ENCODE measurements at regions not wholly inside any gene's neighbourhood (a gene's known extent, or its start where the extent isn't known, plus 50 kb on each side); places are given as distances from the start of the nearest gene placed in this dataset.
"Not testable (repeated sequence)": the region's sequence is repeated elsewhere in the genome, so short reads cannot be mapped to it uniquely, and the experiment has no call there.

DNA sequence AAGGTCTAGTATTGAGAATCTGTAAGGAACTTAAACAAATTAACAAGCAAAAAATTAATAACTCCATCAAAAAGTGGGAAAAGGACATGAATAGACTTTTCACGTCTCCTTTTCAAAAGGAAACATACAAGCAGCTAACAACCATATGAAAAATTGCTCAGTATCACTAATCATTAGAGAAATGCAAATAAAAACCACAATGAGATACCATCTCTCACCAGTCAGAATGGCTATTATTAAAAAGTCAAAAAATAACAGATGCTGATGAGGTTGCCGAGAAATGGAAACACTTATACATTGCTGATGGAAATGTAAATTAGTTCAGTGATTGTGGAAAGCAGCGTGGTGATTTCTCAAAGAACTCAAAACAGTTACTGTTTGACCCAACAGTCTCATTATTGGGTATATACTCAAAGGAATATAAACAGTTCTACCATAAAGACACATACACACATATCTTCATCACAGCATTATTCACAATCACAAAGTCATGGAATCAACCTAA is 410.4 kb upstream of the SMIM31 start:
- no peak for DNase-seq

DNA sequence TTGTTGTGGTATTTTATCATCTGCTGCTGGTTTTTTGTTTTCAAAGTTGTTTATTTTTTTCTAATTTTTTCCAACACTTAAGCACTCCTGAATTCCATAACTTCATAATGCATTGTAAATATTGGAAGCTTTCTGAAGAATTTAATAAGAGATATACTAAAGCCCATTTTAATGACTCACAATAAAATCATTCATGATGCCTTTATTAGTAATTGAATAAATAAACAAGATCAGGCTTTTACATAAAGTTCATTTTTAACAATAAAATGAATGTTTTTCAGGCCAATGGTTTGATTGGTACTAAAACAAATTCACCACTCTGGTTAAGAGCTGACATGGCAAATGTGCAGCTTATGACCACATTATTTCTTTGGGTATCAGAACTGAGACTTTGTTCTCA is 408.2 kb upstream of the SMIM31 start:
- DNase-seq = no peak

DNA sequence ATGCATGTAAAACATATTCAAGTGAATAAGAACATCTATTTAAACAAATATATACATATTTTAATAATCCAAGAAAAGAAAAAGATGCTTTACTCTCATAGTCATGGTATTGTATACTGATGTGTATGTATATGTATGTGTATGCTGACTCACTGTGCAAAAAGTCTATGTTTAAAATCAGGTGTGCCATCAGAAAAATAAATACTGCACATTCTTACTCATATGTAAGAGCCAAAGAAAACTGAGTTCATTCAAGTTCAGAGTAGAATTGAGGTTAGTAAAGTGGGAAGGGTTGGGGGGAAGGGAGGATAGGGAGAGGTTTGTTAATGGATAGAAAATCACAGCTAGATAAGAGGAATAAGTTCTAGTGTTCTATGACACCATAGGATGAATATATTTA is 403.9 kb upstream of the SMIM31 start:
- DNase-seq = no peak

DNA sequence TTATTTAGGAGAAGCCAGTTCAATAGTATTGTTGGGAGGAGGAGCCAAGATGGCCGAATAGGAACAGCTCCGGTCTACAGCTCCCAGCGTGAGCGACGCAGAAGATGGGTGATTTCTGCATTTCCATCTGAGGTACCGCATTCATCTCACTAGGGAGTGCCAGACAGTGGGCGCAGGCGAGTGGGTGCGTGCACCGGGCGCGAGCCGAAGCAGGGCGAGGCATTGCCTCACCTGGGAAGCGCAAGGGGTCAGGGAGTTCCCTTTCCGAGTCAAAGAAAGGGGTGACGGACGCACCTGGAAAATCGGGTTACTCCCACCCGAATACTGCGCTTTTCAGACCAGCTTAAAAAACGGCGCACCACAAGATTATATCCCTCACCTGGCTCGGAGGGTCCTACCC is 403.2 kb upstream of the SMIM31 start:
- not testable (repeated sequence) for DNase-seq

DNA sequence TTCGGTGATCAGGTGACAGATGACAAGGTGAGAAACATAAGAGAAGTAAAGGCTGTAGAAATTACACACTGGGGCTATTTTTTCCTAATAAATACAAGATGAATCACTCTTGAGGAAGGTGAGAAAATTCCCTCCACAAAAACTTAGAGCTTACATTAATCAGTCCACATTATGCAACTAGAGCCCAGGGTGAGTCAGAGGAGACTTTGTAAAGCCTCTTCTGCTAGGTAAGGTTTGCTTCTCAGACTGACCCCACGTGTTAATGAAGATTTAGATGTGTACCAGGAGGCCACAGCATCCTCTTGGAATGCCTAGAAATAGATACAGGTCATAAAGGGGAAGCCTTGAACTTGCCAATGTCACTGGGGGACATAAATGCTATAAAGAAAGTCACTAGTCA is 396.0 kb upstream of the SMIM31 start:
- DNase-seq = no peak

DNA sequence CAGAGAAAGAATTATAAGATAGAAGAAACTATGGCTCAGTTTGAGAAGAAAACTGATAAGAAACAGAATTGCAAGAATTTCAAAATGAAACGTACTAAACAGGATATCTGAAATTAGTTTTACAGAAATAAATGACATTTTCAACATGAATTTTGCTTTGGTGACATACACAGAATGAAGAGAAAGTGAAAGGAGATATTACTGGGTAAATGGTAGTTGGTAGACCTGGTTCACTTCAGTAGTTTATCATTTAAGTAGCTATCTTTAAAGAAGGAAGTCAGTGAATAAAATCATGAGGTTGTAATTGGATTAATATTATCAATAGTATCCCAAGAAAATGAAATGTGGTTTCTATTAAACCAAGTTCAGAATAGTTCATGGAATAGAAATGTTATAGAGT is 395.5 kb upstream of the SMIM31 start:
- DNase-seq = no peak

DNA sequence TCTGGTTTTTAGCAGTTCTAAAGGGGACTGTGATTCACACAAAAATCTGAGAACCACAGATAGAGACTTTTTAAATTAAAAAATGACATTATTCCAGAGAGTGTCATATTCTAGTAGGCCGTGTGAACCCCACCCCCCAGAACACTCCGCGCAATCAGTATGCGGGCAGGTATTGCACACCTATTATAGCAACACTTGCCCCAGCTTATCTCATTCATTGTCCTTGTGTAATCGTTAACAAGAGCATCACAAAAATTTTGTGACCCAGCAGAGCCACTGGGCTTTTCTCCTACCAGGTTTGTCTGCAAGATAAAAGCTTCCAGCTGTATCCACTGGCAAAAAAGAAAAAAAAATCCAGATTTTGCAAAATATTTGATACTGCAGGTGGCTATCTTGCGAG is 394.1 kb upstream of the SMIM31 start:
- DNase-seq = no peak

DNA sequence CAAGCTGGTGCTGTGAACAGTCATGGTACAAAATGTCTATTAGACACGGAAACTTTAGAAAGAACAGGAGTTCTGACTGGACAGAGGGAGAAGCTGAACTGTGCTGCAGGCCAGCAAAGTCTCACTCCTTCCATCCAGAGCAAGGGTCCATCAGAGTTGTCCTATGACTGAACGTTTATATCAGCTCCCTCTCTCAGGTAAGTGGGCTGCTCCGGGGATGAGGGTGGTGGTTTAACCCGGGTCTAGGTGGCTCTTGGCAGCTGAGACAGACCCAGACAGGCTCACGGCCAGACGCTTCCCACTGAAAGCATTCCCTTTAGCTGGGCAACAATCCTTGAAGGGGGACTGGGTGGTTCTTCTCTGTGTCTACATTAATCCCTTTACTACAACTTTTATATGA is 385.0 kb upstream of the SMIM31 start:
- DNase-seq = no peak

DNA sequence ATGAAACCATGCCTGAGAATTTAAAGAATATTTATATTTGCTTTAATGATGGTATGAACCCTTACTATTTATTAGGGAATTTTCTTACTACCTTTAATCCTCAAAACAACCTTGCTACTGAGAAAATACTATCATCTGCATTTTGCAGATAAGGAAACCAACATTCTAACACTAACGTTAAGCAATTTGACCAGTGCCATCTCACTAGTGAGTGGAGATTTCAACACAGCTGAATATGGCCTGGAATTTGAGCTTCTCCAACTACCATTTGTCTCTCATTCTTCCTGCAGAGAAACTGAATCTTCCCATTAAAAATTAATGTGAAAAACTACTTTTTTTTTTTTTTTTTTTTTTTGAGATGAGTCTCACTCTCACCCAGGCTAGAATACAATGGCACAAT is 380.9 kb upstream of the SMIM31 start:
- no peak for DNase-seq

DNA sequence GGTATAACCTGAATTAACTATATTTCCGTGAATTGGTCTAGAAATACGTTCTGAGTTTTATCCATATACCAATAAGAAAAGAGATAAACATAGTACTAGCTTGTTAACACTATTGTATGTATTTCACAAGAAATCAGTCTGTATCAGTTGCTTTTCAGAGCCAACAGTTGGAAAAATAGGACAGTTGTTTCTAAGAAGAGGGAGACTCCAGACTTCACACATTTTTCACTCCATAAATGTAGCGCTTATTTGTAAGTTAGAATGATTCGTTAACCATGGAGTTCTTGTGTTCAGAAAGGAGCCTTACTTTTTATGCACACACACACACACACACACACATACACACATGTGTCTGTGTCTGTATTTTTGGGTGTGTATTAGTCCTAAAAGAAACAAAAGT is 376.7 kb upstream of the SMIM31 start:
- DNase-seq = no peak

DNA sequence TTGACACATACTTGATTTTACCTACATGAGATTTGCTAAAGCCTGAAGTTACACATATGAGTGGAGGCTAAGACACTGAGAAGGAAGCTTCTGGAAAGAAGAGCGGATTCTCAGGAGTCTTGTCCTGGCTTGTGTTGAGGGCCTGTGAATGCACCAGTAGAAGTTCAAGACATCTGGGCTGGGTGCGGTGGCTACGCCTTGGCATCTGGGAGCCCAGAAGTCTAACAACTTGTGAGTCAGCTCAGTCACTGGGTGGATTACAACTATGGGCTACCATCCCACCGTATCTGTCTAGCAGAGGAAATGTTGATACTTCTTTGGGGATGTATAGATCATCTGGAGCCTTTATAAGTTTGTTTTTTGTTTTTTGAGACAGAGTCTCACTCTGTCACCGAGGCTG is 375.6 kb upstream of the SMIM31 start:
- no peak for DNase-seq

DNA sequence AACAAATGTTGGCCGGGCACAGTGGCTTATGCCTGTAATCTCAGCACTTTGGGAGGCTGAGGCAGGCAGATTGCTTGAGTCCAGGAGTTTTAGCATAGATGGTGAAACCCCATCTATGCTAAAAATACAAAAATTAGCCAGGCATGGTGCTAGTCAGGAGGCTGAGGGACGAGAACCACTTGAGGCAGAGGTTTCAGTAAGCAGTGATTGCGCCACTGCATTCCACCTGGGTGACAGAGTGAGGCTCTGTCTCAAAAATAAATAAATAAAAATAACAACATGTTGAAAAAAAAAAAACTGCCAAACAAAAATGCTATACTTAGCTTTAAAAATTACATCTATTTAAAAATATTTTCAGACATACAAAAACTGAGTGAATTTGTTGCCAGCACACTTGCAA is 374.2 kb upstream of the SMIM31 start:
- DNase-seq = no peak

DNA sequence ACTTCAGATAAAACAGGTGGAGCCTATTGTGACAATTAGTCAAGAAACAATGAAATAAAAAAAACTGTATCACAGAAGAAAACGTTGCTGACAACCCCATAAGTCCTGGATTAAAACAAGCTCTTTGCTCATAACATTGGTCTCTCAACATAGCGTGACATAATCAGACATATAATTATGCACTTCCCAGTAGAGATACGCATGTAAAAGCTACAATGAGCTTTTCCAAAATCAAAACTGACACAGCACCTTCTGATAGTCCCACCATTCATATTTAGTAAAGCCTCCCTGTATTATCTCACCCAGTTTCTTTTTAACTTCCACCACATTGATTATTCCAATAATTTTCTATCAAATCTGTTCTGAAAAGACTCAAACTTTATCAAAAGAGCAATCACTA is 372.1 kb upstream of the SMIM31 start:
- DNase-seq = no peak

DNA sequence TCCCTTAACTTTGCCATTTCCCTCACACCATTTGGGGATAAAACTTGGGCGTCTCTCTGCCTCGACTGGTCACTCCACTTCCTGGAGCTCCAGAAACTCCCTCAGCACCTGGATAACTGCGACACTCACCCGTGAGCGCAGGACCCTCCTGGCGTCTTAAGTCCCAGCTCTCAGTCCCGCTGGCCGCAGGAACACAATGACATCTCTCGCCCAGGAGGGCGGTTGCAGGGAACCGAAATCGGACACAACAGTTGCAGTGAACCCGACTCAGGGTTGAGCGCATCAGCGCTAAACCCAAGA is 370.9 kb upstream of the SMIM31 start:
- DNase-seq = no peak

DNA sequence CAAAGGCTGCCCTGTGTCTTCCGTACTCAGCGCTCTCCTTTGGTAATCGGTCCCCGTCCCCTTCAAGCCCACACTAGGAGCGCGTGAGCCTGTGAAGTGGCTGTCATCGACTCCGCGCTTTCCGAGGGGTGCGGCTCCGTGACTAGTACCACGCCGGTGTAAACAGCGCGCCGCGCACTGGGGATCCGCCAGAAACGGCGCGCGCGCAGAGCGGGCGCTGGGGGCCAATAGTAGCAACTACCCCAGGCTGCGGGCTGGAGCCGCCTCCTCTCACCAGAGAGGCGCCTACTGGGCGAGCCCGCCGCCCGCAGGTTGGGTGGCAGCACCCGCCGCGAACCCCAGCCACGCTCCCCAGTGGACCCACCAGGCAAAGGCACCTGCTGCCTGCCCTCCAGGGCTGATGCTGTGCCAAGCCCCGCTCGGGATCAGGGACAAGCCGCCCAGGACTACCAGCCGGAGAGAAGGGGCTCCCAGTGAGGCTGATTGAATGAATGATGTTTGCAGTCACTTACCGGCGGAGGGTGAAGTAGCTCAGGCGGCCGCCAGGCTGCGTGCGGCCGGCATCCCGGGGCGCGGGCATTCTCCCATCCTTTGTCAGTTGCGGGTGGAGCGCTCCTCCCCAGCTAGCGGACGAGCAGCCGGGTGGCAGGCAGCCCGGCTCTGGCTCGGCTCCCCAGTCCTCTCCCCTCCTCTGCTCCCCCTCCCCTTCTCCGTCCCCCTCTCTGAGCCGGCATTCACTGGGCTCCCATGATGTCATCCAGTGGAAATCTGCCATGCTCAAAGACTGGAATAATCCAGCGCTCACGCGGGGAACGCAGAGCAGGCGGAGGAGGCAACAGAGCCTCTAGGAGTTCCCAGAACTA is 370.3 kb upstream of the SMIM31 start:
- DNase-seq = no peak

DNA sequence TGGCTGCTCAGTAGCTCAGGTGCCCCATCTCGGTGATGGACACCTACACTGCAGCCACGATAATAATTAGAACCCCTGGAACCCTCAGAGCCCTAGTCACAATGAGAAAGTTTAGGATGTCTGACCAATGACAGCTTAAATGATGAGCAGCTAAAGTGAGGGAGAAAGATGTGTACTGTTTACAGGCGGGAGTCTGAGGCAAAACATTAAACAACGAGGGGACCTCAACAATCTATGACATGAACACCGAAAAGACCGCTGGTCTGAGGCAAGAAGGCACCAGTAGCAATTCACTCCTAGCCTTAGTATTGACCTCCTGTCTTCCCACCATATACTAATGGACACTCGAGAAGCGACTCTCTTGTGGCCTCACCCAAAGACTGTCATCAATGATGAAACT is 369.5 kb upstream of the SMIM31 start:
- no peak for DNase-seq

DNA sequence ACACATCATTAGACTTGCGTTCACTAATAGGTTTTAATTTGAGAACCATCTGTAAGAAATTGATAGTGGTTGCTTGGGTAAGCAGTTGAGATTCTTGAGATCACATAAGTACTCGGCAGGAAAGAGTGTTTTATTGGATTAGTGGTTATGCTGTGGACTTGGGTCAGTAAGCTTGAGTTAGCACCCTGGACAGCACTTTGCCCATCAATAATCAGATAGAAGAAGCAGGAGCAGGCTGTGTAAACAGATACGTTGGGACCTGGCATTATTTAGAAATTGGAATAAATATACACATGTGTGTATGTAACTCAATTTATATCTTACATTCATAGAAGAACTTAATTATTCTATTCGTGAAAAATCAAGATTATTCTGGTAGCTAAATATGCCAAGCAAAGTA is 357.5 kb upstream of the SMIM31 start:
- DNase-seq = no peak

DNA sequence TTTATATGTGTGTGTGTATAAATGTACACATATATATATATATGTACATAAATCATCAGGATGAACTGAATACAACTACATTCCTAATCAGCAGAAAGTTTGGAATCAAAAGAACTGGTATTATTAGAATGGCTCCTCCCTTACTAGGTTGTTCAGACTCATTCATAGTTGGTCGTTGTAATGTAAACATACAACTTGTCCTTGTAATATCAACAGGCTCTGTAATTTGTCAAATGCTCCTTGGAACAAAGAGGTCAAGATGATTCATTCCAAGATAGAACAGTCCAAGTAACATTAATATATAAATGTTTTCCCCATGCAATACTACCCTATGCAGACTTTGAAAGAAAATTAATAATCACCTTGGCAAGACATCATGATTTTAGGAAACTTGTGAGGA is 351.4 kb upstream of the SMIM31 start:
- no peak for DNase-seq

DNA sequence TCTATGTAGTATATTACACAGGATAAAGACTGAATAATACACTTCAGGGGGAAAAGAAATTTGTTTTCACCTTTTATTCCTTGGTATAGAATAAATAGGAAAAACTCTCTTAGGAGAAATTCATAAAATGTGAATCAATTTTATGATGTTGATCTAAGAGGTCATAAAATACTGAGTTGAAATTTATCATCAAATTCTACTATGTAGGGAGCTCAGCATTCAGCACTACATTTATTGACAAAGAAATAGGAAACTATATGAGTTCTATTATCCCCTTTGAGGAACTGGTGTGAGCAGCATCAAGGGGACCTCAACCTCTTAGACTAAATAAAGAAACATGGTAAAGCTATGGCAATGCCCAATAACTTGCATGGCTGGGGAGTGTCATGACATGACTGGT is 348.2 kb upstream of the SMIM31 start:
- no peak for DNase-seq

DNA sequence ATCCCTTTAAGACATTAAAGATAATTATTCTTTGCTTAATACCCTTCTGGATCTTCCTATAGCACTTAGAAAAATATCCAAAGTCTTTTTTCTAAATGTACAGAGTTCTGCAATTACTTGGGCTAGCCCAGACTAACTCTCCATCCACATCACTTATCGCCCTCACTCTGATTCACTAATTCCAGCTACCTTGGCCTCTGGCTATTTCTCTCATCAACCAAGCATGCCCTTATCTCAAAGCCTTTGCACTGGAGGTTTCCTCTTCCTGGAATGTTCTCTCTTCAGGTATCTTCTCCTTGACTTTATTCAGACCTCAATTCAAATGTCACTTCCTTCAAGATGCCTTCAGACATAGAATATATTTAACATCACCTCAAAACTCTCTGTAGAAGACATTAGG is 345.1 kb upstream of the SMIM31 start:
- DNase-seq = no peak

DNA sequence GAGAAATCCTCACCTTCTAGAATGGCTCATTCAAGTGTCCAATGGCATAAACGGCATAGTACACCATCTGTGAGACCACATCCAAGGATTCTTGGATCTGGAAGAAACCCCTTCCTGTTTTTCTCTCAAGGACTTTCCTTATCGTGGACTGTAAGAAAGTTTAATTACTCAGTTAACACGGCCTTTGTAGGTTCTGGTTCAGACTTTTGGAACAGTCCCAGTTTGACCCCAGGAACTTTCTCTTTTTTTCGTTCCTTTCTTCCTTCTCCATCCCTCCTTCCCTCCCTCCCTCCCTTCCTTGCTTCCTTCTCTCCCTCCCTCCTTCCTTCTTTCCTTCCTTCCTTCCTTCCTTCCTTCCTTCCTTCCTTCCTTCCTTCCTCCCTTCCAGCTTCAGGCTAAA is 343.5 kb upstream of the SMIM31 start:
- no peak for DNase-seq

DNA sequence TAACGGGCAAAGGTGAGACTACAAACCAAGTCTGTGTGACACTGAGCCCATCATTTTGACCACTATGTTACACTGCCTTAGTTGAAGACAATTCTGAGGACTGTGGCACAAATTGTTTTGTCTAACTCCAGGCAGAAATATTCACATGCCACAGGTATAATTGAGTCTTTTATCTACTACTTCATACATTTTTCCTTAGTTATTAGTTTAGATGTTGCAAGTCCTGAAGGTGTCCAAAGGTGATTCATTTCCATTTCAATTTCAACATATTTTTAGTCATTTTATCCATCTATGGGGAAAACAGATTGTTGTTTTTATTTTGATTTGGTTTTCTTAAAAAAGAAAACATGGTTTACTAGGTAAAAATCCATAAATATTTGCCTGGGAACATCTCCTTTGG is 341.7 kb upstream of the SMIM31 start:
- no peak for DNase-seq

DNA sequence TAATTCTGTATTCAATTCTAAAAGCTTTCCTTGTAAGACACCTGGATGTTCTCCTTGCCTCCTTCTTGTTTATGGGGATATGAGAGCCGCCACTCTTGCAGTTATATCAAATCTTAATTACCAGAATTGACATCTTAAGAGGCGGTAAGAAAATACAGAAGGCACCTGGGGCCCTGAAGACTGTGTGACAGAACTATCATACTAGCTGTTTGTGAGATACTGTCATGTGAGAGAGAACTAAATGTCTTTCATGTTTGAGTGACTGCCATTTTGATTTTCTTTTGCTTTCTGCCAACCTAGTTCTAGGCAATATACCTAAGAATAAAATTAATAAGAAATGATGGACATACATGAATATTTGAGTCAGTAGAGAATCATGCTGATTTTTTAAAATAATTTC is 340.2 kb upstream of the SMIM31 start:
- no peak for DNase-seq

DNA sequence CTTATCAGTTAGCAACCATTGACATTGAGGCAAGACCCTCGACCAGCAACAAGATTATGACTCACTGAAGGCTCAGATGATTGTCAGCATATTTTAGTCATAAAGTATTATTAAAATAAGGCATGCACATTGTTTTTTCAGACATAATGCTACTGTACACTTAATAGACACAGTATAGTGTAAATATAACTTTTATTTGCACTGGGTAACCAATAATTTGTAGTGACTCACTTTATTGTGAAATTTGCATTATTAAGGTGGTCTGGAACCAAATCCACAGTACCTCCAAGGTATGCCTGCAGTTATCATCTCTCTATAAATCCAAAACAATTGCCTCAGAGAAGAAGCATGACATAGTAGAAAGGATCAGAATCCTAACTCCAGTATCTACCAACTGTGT is 330.1 kb upstream of the SMIM31 start:
- DNase-seq = no peak

DNA sequence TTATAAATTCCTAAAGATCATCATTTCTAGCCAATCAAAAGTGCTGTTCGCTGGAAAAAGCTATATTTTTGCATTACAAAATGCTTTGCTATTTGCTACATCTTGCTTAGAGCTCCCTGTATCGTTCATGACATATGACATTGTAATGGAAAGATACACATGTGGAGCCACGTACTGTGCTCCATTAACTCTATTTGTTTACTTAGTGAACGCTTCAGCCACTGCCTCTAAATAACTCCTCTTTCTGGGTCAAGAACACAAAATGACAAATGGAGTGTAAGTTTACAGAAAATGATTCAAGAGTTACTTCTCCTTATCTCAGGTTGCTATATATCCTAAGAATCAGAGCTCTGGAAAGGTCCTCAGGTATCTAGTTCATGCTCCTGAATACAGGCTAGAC is 329.1 kb upstream of the SMIM31 start:
- no peak for DNase-seq

All from suppressor macrophage (primary cell).